ENCODE measurements at regions not wholly inside any gene's neighbourhood (a gene's known extent, or its start where the extent isn't known, plus 50 kb on each side); places are given as distances from the start of the nearest gene placed in this dataset.

GRCh38 chr15:46556010-46556409 lies 921.2 kb downstream of the SQOR start:
- peaks cover 0 to 7% of the 10 kb centered on the region in 2 experiments; a peak in 1 of 4 replicates for H3K4me1 Mint-ChIP-seq
- Histone ChIP-seq H4K8ac (replicated peaks; ENCODE audit: insufficient read length, low read depth, low read length) (no peak overlapping the region), H3K23ac (ENCODE audit: insufficient read length, low read depth, low read length) (no peak overlapping the region), H3K79me1 (ENCODE audit: insufficient read depth, low read depth, low read length, poor library complexity, severe bottlenecking) (no peaks in the 10 kb centered on the region), H3T11ph (ENCODE audit: low read length) (no peak overlapping the region), H3K14ac (ENCODE audit: insufficient read depth, low read length) (no peak overlapping the region), H2BK5ac (ENCODE audit: insufficient read length, low read length) (no peak overlapping the region), H3K9me3 (ENCODE audit: control insufficient read depth, low read depth, low read length) (no peaks in the 10 kb centered on the region), H3K79me2 (ENCODE audit: insufficient read depth, low read length) (no peaks in the 10 kb centered on the region), H3K27me3 (ENCODE audit: insufficient read depth, low read length) (no peaks in the 10 kb centered on the region), H4K91ac (ENCODE audit: insufficient read length, low read depth, low read length) (no peak overlapping the region), H2BK120ac (ENCODE audit: low read depth, low read length, poor library complexity, severe bottlenecking) (no peak overlapping the region), H3K4ac (ENCODE audit: low read depth, low read length) (no peak overlapping the region), H3K18ac (ENCODE audit: insufficient read length, low read depth, low read length) (no peak overlapping the region), H2AFZ (ENCODE audit: low read length) (no peak overlapping the region), H3K27ac (ENCODE audit: insufficient read length, low read depth, low read length) (no peak overlapping the region), H2AK5ac (ENCODE audit: insufficient read length, low read length) (no peak overlapping the region), H4K20me1 (ENCODE audit: control insufficient read depth, insufficient read depth, insufficient read length) (no peaks in the 10 kb centered on the region), H2BK12ac (ENCODE audit: insufficient read length, low read depth, low read length) (no peak overlapping the region), H3K23me2 (ENCODE audit: insufficient read length, low read depth, low read length, poor library complexity, severe bottlenecking) (no peaks in the 10 kb centered on the region), H3K56ac (ENCODE audit: insufficient read length, low read depth, low read length) (no peak overlapping the region), H2BK15ac (ENCODE audit: low read depth, low read length) (no peak overlapping the region), H3K9ac (ENCODE audit: extremely low read depth, insufficient read length, low read length) (no peak overlapping the region), H4K5ac (ENCODE audit: insufficient read length, low read depth, low read length) (no peak overlapping the region), H2BK20ac (ENCODE audit: low read depth, low read length, poor library complexity, severe bottlenecking) (no peak overlapping the region), H3K4me2 (ENCODE audit: insufficient read depth, insufficient read length, low read length) (no peak overlapping the region), H3K4me1 (ENCODE audit: insufficient read depth, low read length) (no peaks in the 10 kb centered on the region)
- no CpG with 5 or more reads among the region's 1 CpG for WGBS (ENCODE audit: extremely low coverage, insufficient read length, low lambda C conversion rate)
- DNase-seq, result no peak
- no peaks in the 10 kb centered on the region for H3K9me3 Mint-ChIP-seq
- TF ChIP-seq CTCF (conservative IDR thresholded peaks at IDR 0.05), result no peak
- H3K4me3 Mint-ChIP-seq, result no peak overlapping the region
- no peak overlapping the region for H3K27ac Mint-ChIP-seq
- no peaks in the 10 kb centered on the region for H3K27me3 Mint-ChIP-seq (ENCODE audit: low read depth)
- no peaks in the 10 kb centered on the region for H3K36me3 Mint-ChIP-seq (ENCODE audit: insufficient read depth in 1 of 3, low read depth in 3 of 3)

Data from H9 (cell line).